Muscle of leg (tissue), 3 donors: ENCODE measurements at regions not wholly inside any gene's neighbourhood (a gene's known extent, or its start where the extent isn't known, plus 50 kb on each side); places are given as distances from the start of the nearest gene placed in this dataset.
"Not testable (repeated sequence)": the region's sequence is repeated elsewhere in the genome, so short reads cannot be mapped to it uniquely, and the experiment has no call there.

Experiments used
- DNase-seq: peaks from one replicate; pipeline ENCODE4 v3.0.0; 2013
- H3K27ac ChIP-seq: one replicate; pipeline ENCODE4 v1.5.1; 2013; ENCODE audit warnings: mild to moderate bottlenecking, low read length, control low read depth
- H3K27me3 ChIP-seq: one replicate; pipeline ENCODE4 v1.6.1; 2013; ENCODE audit warnings: low read length; ENCODE audit not compliant: control insufficient read depth, insufficient read depth
- H3K36me3 ChIP-seq: one replicate; pipeline ENCODE4 v1.6.1; 2013; ENCODE audit warnings: low read length; ENCODE audit not compliant: control insufficient read depth, insufficient read depth
- H3K4me1 ChIP-seq: one replicate; pipeline ENCODE4 v1.6.1; 2013; ENCODE audit warnings: low read length; ENCODE audit not compliant: control insufficient read depth, insufficient read depth
- H3K4me3 ChIP-seq: one replicate; pipeline ENCODE4 v1.5.1; 2013; ENCODE audit warnings: low read length, control low read depth
- H3K9me3 ChIP-seq: replicated peaks from 2 replicates; pipeline ENCODE4 v1.6.1; 2013; ENCODE audit warnings: low read depth, low read length; ENCODE audit not compliant: control insufficient read depth
- WGBS: methylation state at CpG from one replicate; pipeline ENCODE4 v1.1.5; 2013; ENCODE audit warnings: missing lambda C conversion rate; ENCODE audit not compliant: insufficient coverage; 5-methylcytosine and 5-hydroxymethylcytosine counted together

- DNase-seq = no peak
- Histone ChIP-seq H3K36me3 (no peaks in the 10 kb centered on the region), H3K4me1 (no peaks in the 10 kb centered on the region), H3K27ac (no peak overlapping the region), H3K9me3 (no peaks in the 10 kb centered on the region), H3K4me3 (no peak overlapping the region), H3K27me3 (peaks cover 12% of the 10 kb centered on the region)
- WGBS = 60% methylated on average over 1 of the region's 2 CpGs
Measured at GRCh38 chrX:42366181-42366580, 411.8 kb downstream of the PPP1R2C start.

GRCh38 chrX:42362219-42362618 lies 415.7 kb downstream of the PPP1R2C start:
- DNase-seq = no peak
- Histone ChIP-seq H3K36me3 (no peaks in the 10 kb centered on the region), H3K9me3 (no peaks in the 10 kb centered on the region), H3K4me3 (no peak overlapping the region), H3K27ac (no peak overlapping the region), H3K4me1 (no peaks in the 10 kb centered on the region), H3K27me3 (peaks cover 10% of the 10 kb centered on the region)
- WGBS = 60% methylated on average over 1 of the region's 1 CpG

GRCh38 chrX:42342981-42343380 lies 419.6 kb upstream of the CASK start:
- H3K9me3 ChIP-seq, H3K4me3 ChIP-seq, H3K36me3 ChIP-seq, H3K4me1 ChIP-seq, DNase-seq, H3K27ac ChIP-seq, H3K27me3 ChIP-seq: not testable (repeated sequence)
- WGBS = 69% methylated on average over 2 of the region's 3 CpGs
